A172 (cell line): ENCODE measurements at regions not wholly inside any gene's neighbourhood (a gene's known extent, or its start where the extent isn't known, plus 50 kb on each side); places are given as distances from the start of the nearest gene placed in this dataset.
A peak's percentile ranks its signal among the peaks of the same experiment; 100 is the strongest.
"Not testable (repeated sequence)": the region's sequence is repeated elsewhere in the genome, so short reads cannot be mapped to it uniquely, and the experiment has no call there.

Experiments
- DNase-seq: peaks from one replicate; pipeline ENCODE4 v3.0.0-alpha.2; 2015; ENCODE audit warnings: low spot score

DNA sequence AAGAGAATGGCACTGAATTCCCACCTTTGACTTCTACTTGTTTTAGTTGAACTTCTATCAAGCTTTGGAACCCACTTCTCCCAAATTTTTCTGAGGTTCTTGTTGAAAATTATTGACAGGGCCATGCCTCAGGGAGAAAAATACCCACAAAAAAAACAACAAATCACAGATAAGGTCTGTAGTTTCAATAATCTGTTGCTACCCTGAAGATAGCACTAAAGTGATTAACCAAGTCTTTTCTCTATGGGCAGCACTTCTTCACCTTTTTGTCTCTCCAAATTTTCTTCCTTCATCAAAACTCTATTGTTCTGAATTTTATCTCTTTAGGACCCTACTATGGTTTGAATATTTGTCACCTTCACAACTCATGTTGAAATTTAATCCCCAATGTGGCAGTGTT is 154.3 kb upstream of the FGF10 start:
- no peak for DNase-seq

DNA sequence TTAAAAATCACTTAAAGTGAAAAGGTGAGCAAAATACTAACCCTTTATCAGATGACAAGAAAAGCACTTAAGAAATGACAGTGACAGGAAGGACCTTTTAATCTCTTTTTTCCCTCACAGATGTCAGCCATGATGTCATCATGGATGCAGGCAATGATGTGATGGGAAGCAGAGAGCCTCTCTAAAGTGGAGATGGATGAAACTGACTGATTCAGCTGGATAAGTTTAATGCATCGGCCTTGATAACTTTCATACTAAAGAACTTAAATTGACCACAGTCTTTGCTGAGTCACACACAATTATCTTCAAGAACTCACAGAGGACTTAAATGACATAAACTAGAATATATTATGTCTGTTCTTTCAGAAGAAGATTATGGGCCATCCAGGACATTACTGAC is 153.2 kb upstream of the FGF10 start:
- DNase-seq: no peak

DNA sequence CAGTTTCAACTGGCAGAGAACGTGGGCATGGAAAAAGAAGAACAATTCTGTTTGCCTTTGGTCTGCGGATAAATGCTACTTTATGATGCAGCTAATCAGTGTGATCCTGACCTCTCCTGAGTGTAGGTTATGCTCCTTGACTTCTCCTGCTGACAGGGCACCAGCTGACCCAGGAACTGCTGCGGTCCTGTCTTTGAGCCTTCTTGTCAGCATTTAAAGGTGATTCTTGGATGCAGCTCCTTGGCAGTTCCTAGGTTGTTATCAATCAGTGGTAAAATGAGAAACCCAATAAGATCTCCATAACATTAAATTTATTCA is 150.3 kb upstream of the FGF10 start:
- no peak for DNase-seq

DNA sequence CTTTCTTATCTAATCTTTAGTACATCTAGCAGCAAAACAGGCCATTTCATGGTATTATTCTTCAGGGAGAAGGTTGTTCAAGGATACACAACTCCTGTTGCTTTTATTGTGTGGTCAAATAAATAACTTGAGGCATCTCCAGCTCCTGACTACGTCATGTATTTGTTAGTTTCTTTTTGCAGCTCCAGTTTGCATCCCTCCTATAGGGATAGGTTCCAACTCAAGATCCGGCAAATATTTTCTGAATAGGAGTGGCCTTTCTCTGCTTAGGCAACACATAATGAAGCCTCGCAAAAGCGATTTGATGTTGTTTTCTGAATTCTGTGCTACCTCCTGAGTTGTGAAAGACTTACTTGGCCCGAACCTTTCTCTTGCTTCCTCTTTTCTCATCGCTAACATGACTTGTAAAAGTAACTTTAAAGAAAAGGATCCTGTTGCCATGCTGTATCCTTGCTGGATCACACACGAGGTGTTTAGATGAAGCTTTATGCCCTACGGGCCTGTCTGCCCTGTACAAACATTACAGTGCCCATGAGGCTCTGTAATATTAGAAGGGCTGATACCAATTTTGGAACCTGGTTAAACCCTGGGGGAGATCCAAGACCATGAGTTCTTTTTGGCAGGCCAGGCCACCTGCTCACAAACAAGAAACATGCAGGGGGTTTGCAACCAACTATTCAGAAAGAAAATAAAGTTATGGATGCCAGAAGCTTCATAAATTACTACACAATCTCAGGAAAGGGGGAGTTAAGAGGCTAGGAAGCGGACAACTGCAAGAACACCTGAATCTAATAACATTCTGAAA is 149.8 kb upstream of the FGF10 start:
- no peak for DNase-seq

DNA sequence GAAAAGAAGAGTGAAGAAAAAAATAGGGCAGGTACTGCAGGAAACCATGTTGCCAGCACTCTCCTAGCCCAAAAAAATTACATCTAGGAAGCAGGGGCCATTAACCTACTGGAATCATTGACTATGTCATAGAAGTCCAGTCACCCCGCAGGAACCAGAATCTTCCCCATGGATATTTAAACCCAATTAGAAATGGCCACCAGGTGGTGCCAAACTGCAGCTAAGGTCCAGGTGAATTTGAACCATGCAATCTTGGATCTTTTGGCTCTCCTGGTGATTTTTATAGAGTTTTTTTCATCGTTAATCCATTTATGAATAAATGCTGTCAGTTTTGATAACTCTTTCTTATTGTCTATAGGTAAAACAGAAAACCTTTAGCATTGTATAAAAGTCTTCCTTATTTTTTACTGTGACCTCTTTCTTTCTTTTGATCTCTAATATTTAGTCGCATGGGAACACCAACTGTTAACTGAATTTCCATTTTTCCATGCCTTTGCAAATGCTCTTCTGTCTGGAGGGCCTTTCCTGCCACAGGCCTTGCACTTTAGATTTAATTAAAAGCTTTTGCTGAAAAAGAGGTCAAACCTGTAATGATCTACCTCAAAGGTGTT is 147.5 kb upstream of the FGF10 start:
- DNase-seq: peak; percentile 7

DNA sequence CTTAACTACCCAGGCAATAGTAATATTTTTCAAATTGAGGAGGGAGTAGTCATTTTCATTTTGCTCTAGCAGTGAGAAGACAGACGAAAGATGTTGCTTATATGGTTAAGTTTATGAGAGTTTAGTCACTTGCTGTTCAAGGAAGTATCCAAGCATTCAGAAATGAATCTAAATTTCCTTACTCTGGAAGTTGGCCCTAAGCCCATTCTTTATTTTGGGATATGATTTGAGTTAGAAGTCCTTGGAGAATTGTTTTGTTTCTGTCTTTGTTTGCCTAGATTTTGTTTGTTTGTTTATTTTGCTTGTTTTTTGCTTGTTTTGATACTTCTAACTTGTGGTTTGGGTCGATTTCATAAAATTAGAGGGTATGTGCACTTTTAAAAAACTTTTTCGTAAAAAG is 146.4 kb upstream of the FGF10 start:
- DNase-seq: no peak

DNA sequence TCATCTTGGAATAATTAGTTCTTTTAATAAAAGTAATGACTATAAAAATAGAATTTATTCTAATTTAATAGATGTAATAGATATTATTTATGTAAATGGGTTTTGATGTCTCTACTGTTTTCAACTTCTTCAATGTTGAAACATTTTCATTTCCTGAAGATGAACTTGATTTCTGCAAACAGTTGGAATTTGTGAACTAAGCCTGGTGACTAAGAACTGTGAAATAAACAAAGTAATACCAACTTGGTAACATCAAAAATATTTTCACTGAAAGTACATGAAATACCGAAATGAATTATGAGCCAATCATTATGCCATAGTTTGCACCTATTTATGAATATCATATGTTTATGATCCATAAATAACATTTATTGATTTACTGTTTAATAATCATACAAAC is 143.8 kb upstream of the FGF10 start:
- DNase-seq: no peak

DNA sequence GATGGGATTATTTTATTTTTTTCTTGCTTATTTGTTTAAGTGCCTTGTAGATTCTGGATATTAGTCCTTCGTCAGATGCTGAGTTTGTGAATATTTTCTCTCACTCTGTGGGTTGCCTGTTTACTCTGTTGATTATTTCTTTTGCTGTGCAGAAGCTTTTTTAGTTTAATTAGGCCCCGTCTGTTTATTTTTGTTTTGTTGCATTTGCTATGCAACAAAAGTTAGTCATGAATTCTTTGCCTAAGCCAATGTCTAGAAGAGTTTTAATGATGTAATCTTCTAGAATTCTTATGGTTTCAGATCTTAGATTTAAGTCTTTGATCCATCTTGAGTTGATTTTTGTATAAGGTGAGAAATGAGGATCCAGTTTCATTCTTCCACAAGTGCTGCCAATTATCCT is 142.5 kb upstream of the FGF10 start:
- DNase-seq: not testable (repeated sequence)

DNA sequence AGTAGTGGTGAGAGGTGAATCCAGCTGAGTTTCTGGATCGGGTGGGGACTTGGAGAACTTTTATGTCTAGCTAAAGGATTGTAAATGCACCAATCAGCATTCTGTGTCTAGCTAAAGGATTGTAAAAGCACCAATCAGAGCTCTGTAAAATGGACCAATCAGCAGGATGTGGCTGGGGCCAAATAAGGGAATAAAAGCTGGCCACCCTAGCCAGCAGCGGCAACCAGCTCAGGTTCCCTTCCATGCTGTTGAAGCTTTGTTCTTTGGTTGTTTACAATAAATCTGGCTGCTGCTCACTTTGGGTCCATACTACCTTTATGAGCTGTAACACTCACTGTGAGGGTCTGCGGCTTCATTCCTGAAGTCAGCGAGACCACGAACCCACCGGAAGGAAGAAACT is 141.6 kb upstream of the FGF10 start:
- not testable (repeated sequence) for DNase-seq

DNA sequence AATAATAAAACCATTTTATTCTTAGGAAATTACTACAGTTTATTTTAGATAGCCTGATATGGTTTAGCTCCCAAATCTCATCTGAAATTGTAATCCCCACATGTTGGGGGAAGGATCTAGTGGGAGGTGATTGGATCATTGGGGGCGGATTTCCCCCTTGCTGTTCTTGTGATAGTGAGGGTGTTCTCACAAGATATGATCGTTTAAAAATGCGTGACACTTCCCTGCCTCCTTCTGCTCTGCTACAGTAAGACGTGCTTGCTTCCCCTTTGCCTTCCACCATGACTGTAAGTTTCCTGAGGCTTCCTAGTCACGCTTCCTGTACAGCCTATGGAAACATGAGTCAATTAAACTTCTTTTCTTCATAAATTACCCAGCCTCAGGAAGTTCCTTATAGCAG is 122.4 kb upstream of the FGF10 start:
- no peak for DNase-seq

DNA sequence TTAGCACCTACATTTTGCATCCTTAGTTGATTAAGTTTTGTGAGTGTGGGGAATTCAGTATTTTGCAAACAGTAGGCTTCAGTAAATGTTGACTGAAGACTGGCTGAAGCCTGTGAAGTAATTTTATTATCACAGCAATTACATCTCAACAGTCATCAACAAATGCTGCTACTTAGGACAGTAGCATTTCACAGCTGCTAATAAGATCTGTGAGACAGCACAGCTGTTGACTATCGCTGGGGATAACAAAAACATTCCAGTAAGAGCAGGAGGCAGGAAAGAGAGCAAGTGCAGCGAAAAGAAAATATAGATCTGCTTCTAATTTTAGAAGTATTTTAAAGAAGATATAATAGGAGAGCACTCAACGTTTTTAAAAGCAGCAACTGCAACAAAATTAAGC is 117.3 kb upstream of the FGF10 start:
- no peak for DNase-seq

DNA sequence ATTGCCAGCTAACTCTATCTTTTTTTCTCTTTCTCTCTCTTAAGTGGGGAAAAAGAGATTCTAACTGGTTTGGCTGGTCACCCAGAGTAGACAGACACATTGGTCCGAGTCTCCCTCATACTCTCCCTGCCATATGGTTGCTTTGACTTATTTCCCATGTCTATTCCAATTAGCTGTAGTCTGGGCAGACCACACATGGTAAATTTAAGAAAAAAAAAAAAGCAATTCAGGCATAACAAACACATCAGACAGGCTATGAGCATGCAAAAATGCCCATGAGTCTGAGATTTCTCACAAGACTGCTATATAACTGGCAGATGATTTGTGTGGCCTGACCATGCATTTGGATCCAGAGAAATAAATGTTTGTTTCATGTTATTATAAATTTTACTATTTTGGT is 110.2 kb upstream of the FGF10 start:
- DNase-seq: no peak

DNA sequence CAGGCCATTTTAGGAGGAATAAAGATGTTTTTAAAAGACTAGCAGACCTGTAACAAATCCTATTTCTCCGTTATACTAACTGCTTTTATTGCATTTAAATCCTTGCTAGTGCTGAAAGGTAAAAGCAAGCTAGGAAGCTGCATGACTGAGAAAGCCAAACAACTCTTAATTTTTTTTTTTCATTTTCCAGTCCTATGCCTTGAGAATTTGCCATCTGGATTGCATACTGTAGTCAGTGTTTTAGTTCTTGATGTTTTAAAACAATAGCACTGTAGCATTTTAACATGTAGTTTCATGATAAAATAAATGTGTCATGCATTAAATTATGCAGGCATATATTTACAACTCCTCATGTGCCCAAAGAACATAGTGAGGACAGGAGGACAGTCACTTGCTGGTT is 108.4 kb upstream of the FGF10 start:
- no peak for DNase-seq

DNA sequence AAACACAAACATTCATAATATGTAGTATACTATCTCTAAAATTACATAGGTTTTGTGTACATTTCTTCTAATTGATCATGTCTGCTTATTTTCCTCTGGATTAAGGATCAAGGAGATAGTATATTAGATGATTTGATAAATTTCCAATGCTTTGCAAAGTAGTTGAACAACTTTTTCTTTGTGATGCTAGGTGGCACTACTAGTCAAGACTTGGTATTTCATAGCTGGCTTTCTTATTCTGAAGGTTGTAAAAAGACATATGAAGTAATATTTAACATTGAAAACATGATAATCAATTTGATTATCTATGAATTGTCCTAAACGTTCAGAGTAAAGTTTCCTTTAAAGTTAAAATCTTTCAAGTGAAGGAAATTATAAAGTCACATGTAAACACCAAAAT is 106.1 kb upstream of the FGF10 start:
- no peak for DNase-seq

DNA sequence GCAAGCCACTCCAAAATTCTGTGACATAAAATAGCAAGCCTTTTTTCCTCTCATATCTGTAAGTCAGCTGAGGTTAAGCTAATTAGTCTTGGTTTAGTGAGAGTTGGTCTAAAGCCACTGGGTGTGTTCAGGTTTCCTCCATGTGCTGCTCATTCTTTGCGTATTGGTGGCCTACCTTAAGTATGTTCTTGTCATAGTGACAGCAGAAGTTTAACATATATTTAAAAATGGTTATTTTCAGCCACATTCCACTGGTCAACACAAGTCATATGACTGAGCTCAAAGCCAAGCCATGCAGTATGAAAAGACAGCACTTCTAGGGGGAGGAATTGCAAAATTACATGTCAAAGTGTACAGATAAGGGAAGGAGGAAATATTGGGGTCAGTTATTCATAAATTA is 100.5 kb upstream of the FGF10 start:
- DNase-seq: no peak

DNA sequence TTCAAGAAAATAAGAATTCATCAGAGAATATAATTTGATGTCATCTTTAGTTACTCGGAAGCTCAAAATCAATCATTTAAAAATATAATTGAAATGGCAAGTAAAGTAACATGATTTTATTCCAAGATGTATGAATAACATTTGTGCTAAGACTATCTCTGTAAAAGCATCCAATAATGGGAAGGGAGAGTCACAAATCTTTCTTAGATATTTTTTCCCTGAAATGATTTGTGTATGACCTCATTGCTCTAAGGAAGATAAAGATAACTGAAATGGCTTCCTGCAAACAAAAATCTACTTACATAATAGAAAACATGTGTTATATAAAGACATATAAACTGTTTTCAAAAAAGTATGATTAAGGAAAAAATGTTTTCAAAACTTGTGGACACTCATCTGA is 97.4 kb upstream of the FGF10 start:
- DNase-seq: no peak

DNA sequence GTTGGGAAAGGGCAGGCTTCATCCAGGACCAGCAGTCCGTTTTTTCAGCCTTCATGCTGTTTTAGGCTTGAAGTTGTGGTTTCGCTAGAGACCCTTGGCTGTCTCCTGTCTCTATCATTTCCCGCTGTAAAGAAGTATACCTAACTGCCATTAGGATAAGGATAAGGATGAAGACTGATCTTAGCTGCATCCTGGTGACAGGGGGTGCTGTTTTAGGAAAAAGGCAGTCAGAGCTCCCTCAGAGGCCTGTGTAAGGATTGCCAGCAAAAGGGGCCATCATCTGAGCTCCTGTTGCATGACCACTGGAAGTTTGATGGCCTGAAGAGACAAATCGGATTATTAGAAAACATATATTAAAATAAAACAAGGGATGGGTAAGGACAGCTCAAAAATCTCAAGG is 64.8 kb upstream of the FGF10 start:
- no peak for DNase-seq

DNA sequence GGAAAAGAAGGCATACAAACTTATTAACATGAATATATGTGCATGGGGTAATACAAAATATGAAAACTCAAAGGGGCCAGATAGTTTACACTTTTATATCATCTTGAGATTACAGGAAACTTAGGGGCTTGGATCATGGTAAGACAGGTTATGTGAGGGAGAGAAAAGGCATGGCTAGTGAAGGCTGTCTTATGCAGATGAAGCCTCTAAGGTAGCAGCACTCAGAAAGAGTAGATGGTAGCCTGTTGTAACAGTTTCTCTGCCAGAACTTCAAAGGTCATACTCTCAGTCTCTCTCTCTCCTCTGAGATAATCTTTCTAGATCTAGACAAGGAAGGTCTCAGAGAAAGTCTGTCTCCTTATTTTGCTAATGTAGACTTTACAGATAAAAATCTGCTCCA is 57.2 kb upstream of the FGF10 start:
- DNase-seq: no peak

DNA sequence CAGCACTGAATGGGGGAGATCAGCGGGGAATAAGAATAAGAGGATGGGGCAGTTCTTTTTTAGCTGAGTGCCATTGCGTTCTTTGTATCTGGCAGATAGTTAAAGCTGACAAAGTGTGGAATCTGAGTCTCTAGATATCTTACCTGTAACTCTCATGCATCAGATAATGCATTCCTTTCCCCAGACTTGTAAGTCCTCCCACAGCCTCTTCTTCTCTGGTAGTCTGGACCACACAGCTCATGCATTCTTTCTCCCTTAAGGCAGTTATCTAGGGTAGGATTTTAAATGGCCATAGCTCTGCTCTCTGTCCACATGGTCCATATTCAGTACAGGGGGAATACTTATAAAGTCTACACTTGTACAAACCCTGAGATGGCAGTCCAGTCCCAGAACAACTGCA is 54.0 kb upstream of the FGF10 start:
- no peak for DNase-seq

DNA sequence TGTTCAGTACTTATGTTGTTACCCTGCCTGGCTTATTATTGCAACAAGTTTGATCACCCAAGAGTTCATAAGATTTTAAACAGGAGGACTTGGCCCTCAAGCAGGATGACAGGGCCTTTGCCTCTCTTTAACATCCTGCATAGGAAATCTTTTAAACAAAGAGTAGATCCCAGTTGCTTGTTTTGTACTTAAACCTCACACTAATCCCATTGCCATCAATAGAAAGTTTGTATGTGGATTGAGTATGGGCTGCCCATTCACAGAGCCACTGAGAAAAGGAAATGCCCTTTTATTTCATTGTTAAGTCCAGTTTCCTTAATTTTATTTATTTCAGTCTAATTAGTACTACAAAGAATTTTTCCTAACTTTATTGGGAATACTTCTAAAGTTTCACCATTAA is 52.2 kb upstream of the FGF10 start:
- no peak for DNase-seq

DNA sequence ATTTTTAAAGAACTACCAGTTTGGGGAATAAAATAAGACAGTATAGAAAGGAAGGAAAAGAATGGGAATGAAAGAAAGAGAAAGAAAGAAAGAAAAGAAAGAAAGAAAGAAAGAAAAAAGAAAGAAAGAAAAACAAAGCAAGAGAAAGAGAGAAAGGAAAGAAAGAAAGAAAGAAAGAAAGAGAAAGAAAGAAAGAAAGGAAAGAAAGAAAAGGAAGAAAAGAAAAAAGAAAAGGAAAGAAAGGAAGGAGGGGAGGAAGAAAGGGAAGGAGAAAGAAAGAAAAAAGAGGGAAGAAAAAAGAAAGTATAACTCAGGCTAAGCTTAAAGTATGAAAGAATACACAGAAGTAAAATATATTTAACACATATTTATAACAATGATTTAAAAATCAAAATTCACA is 51.0 kb upstream of the FGF10 start:
- no peak for DNase-seq
